ENCODE measurements at regions not wholly inside any gene's neighbourhood (a gene's known extent, or its start where the extent isn't known, plus 50 kb on each side); places are given as distances from the start of the nearest gene placed in this dataset.

- intact Hi-C loops (cut with micrococcal nuclease) (no loop called here), in situ Hi-C loops (cut with MboI; ENCODE audit: low sequenced_read_pairs) (no loop called here), dilution Hi-C loops (cut with HindIII; ENCODE audit: low sequenced_read_pairs, unreplicated experiment) (no loop called here)
- Histone ChIP-seq H3K27me3 (ENCODE audit: control insufficient read depth, insufficient read depth, low read length) (no peaks in the 10 kb centered on the region; the same call in 1 of the 2 replicates), H2AK5ac (ENCODE audit: low read depth, low read length) (no peak overlapping the region), H4K91ac (ENCODE audit: insufficient read depth, low read depth, low read length) (no peak overlapping the region), H3K4me3 (ENCODE audit: insufficient read depth, low read depth, low read length) (no peak overlapping the region), H3K56ac (ENCODE audit: extremely low read depth, insufficient read depth, low read length) (no peak overlapping the region), H3K4ac (ENCODE audit: low read depth, low read length) (no peak overlapping the region), H3K4me2 (ENCODE audit: low read depth, low read length) (no peak overlapping the region), H3K4me1 (ENCODE audit: control insufficient read depth, insufficient read depth, low read length) (no peaks in the 10 kb centered on the region), H3K9ac (ENCODE audit: low read depth, low read length) (no peak overlapping the region), H2BK20ac (ENCODE audit: low read depth, low read length) (no peak overlapping the region), H2AFZ (replicated peaks; ENCODE audit: low read length, poor library complexity) (no peak overlapping the region), H3K9me3 (ENCODE audit: control insufficient read depth, insufficient read depth, low read length) (no peaks in the 10 kb centered on the region), H2BK15ac (ENCODE audit: low read depth, low read length) (no peak overlapping the region), H4K5ac (ENCODE audit: low read depth, low read length) (no peak overlapping the region), H4K8ac (ENCODE audit: low read depth in 2 of 2, low read length in 2 of 2) (no peak overlapping the region), H3K23ac (ENCODE audit: low read depth, low read length) (no peak overlapping the region), H2AK9ac (replicated peaks; ENCODE audit: low read depth, low read length, poor library complexity) (no peak overlapping the region), H4K20me1 (ENCODE audit: insufficient read depth, low read length) (no peaks in the 10 kb centered on the region), H3K79me1 (ENCODE audit: low read depth in 1 of 2, low read length in 2 of 2) (no peaks in the 10 kb centered on the region), H2BK120ac (ENCODE audit: low read depth, low read length) (no peak overlapping the region), H2BK5ac (ENCODE audit: low read depth, low read length, poor library complexity, severe bottlenecking) (no peak overlapping the region), H3K14ac (replicated peaks; ENCODE audit: low read depth, low read length) (no peak overlapping the region), H3K36me3 (ENCODE audit: control insufficient read depth, insufficient read depth, low read length) (no peaks in the 10 kb centered on the region), H3K27ac (ENCODE audit: insufficient read depth, low read length) (no peak overlapping the region), H3K9me1 (ENCODE audit: insufficient read depth, low read length) (no peaks in the 10 kb centered on the region), H3K18ac (ENCODE audit: low read depth, low read length) (no peak overlapping the region)
- no peak for DNase-seq
- CTCF ChIA-PET: no interaction called here
- no peak for ATAC-seq (ENCODE audit: low read depth)
- POLR2A ChIA-PET (ENCODE audit: unreplicated experiment): no interaction called here
- TF ChIP-seq, protein P1, sequence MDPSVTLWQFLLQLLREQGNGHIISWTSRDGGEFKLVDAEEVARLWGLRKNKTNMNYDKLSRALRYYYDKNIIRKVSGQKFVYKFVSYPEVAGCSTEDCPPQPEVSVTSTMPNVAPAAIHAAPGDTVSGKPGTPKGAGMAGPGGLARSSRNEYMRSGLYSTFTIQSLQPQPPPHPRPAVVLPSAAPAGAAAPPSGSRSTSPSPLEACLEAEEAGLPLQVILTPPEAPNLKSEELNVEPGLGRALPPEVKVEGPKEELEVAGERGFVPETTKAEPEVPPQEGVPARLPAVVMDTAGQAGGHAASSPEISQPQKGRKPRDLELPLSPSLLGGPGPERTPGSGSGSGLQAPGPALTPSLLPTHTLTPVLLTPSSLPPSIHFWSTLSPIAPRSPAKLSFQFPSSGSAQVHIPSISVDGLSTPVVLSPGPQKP (IDR thresholded peaks at IDR 0.05; ENCODE audit: borderline replicate concordance, low read depth, low read length): no peak
- TF ChIP-seq RFX5 (IDR thresholded peaks at IDR 0.05; ENCODE audit: low read depth, low read length): no peak
- TF ChIP-seq RAD21 (IDR thresholded peaks at IDR 0.05; ENCODE audit: low read length): no peak
- TF ChIP-seq MAFK (IDR thresholded peaks at IDR 0.05; ENCODE audit: low read depth, low read length): no peak
- no peak for TF ChIP-seq MAZ (IDR thresholded peaks at IDR 0.05; ENCODE audit: borderline replicate concordance, low read depth, low read length)
- no CpG with 5 or more reads among the region's 3 CpGs for WGBS, 2 experiments (ENCODE audit: extremely low coverage in 2 of 2, insufficient read length in 1 of 2)
- BruUV-seq (replicated peaks): no TSS peak
Observed at GRCh38 chr7:34361663-34362250, 296.3 kb upstream of the NPSR1 start.

All from IMR-90 (cell line).